NCI-H526 treated with DMSO at 0.1 percent for 48 hours (cell line): ENCODE measurements at regions not wholly inside any gene's neighbourhood (a gene's known extent, or its start where the extent isn't known, plus 50 kb on each side); places are given as distances from the start of the nearest gene placed in this dataset.

Source experiments
- DNase-seq: peaks from one replicate; lab custom pipeline; 2025; lab: John Stamatoyannopoulos, UW

DNA sequence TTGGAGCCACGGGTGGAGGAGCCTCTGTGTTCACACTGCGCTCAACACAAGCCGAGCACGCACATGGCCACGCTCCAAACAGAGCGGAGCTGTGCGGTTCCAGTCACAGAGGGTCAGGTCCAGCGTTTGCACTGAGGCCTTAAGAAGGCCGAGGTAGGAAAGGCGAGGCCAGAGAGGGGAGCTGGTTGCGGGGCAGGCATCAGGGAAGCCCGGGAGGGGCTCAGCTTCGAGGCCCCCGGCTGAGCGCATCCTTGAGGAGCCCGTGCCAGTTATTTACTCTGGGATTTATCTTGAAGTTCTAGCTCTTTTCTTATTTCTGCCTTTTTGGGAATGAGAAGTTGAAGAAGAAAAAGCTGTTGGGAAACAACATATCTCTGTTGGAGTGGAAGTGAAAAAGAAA is 140.8 kb downstream of the IRX1 start:
- no peak for DNase-seq

DNA sequence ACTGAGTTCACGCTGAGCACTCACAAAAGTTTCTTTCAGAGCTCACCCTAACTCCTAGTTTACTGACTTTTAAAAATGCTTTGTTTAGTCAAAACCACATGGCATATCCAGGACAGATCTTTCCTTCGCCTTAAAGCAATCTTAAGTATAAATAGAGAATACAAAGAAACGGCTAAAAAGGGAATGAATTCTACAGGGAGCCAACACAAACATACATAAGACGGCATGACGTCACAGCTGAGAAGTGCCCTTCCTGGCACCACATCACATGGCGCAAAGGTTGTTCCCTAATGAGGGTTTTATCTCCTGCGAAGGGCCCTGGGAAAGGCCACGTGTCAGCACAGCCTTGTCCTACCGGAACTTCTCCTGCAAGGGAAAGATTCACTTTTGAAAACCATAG is 141.3 kb downstream of the IRX1 start:
- DNase-seq: no peak

DNA sequence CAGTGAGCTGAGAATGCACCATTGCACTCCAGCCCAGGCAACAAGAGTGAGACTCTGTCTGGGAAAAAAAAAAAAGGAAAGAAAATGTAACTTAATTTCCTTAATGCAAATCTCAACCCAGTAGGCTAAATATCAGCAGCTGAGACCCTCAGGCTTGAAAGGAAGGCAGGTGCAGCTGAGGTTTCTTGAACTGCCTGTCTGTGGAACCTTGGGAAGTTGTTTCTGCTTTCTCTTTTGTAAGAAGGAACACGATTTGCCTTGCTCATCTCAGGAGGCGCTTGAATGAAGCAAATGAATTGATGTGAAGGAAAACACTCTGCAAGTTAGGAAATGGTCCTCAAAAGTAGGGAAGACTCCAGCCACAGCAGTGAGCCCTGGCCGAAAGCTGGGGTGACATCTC is 143.3 kb downstream of the IRX1 start:
- no peak for DNase-seq

DNA sequence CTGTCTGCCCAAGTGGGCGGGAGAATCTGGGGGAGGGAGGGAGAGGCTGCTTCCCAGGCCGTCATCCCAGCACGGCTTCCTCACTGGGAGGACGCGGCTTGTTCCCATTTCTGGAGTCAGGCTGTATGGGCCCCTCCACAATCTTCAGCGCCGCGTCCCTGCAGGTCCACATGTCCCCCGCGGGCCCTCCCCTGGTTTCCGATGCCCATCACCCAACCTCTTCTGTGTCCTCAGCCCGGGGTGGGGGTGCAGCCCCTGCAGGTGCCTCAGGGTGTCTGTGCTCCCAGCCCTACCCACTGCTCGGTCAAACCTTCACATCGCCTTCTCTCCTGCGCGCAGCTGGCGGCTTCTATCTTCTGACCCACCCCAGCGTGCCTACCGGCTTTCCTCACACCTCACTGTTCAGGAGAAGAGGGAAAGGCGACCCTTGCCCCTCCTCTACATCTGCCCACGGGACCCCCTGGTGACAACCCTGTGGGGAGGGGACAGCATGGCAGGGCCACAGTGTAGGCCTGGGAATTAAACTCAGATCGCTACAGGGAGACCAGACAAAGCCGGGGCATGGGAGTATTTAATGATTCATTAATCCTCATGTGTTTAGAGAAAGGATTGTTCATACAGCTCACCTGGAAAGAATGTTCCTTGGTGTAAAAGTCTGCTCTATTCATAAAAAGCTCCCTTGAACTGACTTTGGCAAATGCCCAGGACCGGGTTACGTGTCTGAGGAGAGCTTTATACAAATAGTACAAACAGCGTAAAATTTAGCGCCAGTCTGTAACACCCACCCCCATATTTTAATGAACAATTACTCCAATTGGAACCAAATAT is 145.1 kb downstream of the IRX1 start:
- DNase-seq: no peak

DNA sequence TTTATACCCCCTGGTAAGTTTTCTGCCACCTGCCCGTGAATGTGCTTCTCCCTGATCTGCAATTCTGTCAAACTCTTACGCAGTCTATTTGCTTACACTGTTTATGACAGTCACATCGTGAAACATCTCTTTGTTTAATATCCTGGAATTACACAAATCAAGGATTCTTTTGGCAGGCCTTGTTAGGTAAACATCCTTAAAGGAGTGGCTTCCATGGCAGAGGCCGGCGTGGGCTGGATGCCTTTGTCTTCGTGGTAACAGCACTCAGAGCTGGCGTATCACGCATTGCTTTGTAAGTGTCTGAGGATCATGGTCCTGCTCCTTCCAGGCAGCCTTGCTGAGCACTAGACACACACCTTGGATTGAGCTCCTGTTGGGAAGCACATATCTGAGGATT is 145.7 kb downstream of the IRX1 start:
- DNase-seq: no peak

DNA sequence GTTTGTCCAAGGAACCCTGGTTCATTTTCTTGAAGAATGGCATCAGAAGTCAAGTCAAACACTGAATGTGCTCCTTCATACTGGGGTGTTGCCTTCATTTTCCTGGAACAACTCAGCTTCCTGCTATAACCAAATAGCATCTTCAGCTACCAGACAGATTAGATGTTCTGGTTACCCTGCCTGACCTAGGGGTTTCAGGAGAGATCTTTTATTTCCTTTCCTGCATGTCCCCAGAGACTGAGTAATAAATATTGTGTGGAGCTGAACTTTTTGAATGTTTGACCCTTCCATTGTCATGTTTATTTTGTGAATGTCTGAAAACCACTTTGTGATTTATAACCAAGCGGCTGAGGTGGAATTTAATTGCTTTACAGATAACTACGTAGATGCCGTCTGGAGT is 147.1 kb downstream of the IRX1 start:
- DNase-seq: no peak

DNA sequence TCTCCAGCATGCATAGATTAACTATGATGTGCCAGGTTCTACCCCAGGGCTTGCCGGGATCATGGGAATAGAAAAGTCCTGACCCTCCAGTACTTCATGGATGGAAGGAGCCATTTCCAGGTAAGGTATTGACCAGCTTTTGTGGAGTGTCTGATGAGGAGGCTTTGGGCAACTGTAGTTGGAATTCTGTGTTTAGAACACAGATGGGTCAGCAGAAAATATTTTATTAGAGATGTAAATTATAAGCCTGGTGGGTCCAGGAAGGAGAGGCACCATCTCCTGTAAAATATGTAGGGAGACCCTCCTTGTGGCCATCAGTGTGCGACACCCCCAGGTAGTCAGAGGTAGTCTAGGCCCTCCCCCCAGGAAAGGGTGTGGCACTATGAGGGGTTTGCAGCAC is 156.2 kb downstream of the IRX1 start:
- no peak for DNase-seq

DNA sequence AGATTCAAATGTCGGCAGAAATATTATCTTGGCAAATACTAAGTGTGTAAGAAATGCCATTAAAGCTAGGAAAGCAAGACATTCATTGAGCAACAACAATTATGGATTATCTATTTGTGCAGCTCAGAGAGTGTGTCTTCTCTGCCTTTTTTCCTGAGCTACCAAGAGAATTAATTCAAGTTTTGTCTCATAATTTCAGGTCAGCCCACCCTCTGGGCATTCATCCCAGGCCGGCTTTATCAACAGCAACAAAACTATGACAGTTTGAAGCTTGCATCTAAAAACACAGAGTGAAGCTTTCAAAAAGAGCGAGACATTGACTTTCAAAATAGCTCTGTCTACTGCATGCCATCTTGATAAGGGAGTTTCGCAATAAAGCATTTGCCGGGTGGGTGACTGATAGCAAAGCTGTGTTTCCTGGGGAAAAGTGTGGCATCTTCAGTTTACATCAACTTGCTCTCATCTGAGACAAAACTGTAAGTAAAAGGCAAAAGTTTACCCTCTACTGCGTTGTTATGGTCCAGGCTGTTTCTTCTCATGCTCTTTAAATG is 182.4 kb downstream of the IRX1 start:
- DNase-seq: no peak

DNA sequence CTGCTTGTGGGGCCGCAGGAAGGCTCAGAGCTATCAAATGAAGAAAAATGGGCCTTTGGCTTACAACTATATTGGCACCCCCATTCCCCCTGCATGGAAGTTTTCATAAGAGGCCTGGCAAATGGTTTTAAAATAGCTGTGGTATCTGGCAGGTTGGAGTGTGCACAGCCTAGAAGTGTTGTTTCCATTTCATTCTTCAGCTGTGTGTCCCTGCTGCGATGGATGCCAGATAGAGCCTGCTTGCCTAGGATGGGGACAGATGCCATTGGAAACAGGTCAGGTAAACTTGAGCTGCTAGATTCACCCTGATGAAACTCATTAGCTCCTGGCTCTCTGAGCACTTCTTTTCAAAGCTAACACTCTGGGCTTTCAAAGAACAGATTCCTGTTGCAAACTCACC is 183.3 kb downstream of the IRX1 start:
- DNase-seq: no peak

DNA sequence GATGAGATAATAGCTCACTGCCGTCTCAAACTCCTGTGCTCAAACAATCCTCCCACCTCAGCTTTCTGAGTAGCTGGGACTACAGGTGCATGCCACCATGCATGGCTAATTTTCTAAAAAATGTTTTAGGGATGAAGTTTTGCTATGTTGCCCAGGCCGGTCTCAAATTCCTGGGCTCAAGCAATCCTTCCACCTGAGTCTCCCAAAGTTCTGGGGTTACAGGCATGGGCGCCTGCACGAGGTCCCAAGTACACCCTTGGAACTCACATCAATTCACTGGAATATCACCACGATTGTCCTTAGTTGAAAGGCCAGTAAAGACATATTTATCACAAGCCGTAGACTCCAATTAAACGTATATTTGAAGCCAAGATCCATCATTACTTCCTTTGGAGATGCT is 184.6 kb downstream of the IRX1 start:
- no peak for DNase-seq

DNA sequence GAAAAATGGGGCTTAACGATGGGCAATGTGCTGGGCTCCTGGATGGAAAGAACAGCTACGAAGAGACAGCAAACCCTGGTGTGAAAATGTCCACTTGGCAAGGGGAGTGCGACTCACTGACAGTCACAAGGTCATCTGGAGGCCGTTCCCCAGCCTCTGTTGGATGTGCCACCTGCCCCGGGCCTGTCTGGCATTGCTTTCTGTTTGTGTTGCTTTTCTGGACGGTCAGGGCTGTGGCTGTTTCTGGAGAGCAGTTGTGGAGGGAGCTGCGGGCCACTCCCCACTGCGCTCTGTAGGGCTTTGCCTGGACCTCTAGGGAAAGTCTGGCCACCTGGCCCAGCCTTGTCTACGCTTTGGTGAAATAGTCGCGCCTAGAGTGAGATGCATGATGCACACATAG is 185.3 kb downstream of the IRX1 start:
- DNase-seq: no peak

DNA sequence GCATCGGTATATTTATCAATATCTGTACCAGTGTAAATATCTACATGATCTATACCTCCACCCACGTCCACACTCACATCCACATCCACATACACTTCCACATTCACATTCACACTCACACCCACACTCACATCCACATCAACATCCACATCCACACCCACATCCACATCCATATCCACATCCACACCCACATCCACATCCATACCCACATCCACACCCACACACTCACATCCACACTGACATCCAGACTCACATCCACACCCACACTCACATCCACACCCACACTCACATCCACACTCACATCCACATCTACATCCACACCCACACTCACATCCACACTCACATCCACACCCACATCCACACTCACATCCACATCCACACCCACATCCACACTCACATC is 189.2 kb downstream of the IRX1 start:
- no peak for DNase-seq

DNA sequence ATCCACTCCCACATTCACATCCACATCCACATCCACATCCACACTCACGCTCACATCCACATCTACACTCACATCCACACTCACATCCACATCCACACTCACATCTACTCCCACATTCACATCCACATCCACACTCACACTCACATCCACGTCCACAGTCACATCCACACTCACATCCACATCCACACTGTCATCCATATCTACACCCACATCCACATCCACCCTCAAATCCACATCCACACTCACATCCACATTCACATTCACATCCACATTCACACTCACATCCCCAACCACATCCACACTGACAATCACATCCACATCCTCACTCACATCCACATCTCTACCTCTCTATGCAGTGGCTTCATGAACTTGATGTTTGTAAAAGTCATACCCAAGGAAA is 190.5 kb downstream of the IRX1 start:
- no peak for DNase-seq

DNA sequence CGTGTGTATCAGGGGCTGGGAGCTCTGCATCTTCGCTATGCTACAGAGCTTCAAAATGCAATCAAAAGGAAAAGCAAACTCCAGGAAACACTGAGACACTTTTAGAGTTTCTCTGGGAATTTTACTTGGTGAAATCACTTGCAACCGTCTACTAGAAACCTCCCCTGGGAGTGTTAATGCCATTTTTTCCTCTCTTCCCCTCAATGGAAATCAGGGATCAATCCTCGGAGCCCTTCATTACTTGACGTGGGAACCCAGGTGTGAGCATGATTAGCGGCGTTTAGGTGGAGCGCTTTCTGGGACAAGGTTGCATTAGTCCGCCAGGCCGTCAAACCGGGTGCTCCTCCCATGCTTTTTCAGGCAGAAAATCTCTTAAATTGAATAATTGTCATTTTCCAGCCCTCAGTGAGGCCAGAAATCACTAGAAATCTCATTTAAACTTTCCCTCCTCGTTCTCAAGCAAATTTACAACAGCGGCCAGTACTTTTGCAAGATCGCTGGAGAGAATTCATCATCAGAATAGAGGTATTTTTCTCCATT is 191.3 kb downstream of the IRX1 start:
- no peak for DNase-seq

DNA sequence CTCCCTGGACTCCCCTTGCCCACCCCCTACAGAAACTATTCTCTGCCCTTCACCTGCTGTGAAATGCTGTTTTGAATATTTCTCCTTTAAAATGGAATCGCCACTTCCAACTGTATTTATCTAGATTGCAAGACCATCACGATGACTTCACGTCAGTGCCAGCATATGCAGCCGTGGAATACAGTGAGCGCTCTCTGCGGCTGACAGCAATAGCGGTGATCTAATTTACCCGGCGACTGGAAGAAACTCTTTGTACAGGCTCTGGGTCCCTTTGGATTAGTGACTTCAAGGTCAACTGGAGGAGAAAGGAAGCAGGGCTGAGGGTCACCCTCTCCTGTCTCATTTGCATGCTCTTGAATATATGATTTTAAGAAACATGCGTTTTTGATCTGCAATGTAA is 192.0 kb downstream of the IRX1 start:
- no peak for DNase-seq

DNA sequence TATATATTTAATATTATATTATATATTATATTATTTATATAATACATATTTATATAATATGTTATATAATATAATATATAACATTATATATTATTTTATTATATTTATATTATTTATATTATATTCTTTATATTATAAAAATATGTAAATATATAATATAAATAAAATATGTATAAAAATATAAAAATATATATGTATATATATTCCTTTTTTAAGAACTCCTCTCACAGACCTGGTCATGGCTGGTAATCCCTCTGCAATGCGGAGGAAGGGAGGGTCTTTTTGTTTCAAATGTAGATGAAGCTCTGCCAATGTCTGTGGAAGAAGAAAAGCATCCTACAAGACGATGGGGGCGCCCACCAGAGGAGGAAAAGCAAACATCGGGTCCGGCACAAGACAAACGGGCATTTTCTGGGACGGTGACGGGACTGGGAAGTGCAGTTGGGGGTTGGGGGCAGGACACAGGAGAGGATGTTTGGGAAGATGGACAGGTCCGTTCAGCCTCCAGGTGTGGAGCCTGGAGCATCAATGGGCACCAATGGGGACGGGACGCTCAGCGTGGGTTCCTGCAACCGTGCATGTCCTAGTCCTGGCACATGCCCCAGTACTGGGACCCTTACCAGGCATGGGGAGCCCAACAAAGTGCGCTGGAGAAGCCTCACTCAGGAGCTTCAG is 194.0 kb downstream of the IRX1 start:
- no peak for DNase-seq

DNA sequence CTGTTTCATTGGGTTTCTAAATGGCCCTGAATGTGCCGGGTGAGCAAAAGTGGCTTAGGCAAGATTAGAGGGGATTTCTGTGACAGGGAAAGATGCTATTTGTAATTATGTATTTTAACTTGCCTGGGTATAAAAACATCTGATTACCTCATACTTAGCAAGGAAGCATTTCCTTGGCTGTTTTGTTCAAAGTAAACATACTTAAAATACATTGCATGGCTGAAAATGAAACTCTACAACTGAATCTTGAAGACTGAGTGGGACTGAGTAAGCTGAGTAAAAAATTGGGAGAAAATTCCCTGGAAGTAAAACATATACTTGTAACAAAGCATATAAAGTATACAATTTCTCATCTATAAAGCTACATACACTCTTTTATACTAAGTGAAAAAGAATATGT is 197.5 kb downstream of the IRX1 start:
- no peak for DNase-seq

DNA sequence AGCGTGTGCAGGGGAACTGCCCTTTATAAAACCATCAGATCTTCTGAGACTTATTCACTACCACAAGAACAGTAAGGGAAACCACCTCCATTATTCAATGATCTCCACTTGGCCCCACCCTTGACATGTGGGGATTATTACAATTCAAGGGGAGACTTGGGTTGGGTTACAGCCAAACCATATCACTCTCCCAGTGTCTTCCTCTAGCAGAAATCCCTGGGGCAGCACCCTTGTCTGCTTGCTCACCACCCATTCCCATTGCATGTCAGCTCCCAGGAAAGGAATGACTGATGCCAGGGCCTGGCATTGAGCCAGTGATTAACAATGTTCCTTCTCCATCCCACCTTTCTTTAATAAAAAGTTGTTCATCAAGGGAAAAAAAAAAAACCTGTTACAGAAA is 199.0 kb downstream of the IRX1 start:
- no peak for DNase-seq

DNA sequence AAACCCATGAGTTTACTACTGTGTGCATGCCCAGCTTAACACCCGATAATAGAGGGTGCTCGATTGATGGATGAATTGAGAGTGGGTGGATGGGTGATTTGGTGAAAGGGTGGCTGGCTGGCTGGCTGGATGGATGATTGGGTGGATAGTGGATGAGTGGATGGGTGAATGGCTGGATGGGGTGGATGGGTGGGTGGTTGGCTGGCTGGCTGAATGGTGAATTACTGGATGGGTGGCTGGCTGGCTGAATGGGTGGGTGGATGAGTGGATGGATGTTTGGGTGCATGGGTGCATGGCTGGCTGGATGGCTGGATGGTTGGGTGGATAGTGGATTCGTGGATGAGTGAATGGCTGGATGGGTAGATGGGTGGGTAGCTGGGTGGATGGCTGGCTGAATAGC is 201.1 kb downstream of the IRX1 start:
- no peak for DNase-seq

DNA sequence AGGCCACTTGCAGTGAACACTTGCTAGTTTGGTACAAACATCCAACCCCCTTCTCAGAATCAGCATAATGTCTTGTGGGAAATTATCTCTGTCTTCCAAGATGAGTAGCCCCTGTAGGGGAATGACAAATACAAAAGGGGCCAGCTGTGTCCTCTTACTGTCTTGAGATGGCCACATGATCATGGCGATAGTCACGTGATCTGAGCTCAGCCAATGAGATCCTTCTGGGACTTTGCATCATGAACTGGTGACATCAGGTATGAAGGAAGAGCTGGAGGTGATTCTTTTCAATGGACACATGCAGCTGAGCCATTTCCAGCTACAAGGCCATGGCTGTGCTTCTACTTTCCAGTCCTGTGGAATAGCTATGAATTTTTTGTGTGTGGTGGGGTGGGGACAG is 206.3 kb downstream of the IRX1 start:
- DNase-seq: no peak

DNA sequence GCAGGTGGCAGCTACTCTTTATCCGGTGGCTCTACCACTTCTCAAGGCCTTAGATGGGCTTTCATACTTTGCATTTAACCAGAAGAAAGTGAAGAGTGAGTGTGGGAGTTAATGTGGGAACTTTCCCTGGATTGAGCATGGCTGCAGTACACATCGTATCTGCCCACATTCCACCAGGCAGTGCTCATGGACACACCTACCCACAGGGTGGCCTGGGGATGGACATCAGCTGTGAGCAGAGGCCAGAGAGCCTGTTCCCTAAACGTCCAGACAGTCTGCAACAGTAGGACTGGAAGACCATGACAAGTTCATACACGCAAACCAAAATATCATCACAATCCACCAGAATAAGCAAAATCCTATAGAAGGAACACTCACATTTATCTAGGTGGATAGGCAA is 213.8 kb downstream of the IRX1 start:
- no peak for DNase-seq

DNA sequence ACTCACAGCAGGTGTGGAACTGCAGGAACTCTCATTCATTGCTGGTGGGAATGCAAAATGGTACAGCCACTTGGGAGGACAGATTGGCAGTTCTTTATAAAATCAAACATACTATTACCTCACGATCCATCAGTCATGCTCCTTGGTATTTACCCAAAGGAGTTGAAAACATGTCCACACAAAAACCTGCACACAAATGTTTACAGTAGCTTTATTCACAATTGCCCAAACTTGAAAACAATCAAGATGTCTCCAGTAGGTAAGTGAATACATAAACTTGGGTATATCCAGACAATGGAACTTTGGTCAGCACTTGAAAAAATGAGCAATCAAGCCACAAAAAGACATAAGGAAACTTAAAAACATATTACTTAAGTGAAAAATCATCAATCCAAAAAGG is 215.5 kb downstream of the IRX1 start:
- DNase-seq: no peak

DNA sequence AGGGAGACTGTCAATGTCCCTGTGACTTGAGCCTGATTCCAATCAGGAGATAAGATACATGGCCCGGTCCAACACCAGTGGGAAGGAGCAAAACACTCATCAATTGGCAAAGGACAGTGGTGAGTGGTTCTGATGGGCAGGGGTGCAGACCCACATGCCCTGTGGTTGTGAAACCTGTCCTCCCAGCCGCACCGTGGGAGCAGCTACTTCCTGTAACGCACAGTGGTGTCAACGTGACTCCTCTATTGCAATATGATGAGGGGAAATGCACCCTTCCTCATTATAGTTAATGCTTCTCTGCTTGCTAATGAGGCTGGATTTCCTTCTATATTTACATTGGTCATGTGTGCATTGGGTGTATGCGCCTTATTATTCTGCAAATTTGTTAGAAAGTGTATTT is 223.0 kb downstream of the IRX1 start:
- no peak for DNase-seq
